Keratinocyte (primary cell): ENCODE measurements at regions not wholly inside any gene's neighbourhood (a gene's known extent, or its start where the extent isn't known, plus 50 kb on each side); places are given as distances from the start of the nearest gene placed in this dataset.

Experiments
- CTCF ChIP-seq, 3 experiments: IDR thresholded peaks in 1 of 3; conservative IDR thresholded peaks in 1 of 3; optimal IDR thresholded peaks in 1 of 3; 2 replicates in 2 of 3; 3 replicates in 1 of 3; pipeline versions ENCODE3 to v1.5.1; 2011; ENCODE audit warnings: low read length in 3 of 3, mild to moderate bottlenecking in 3 of 3, moderate library complexity in 2 of 3, control low read depth in 1 of 3, inconsistent platforms in 1 of 3; ENCODE audit not compliant: insufficient read depth in 2 of 3; ENCODE audit errors: extremely low read depth in 1 of 3
- EZH2 ChIP-seq: IDR thresholded peaks from one replicate; pipeline ENCODE4 v1.6.1; 2012; ENCODE audit warnings: inconsistent platforms, mild to moderate bottlenecking, low read length, moderate library complexity

- TF ChIP-seq CTCF (optimal IDR thresholded peaks at IDR 0.05 in 1 of 3, IDR thresholded peaks at IDR 0.05 in 1 of 3, conservative IDR thresholded peaks at IDR 0.05 in 1 of 3; ENCODE audit: extremely low read depth in 1 of 3, insufficient read depth in 2 of 3, low read length in 3 of 3): no peak
- TF ChIP-seq EZH2: no peak
Measured at GRCh38 chr2:2909086-2910035, 468.3 kb downstream of the EIPR1 start.
